H1 (cell line): ENCODE measurements at regions not wholly inside any gene's neighbourhood (a gene's known extent, or its start where the extent isn't known, plus 50 kb on each side); places are given as distances from the start of the nearest gene placed in this dataset.

ENCODE experiments used
- BACH1 ChIP-seq: IDR thresholded peaks from 2 replicates; pipeline ENCODE4 v1.6.1; 2012; ENCODE audit warnings: low read length, improper control_type of control experiment
- CTCF ChIP-seq, 3 experiments: IDR thresholded peaks; 1 replicate in 2 of 3; 2 replicates in 1 of 3; pipeline versions ENCODE4 v1.5.1 to v1.6.1; 2011; ENCODE audit warnings: low read length in 3 of 3, mild to moderate bottlenecking in 3 of 3, inconsistent platforms in 2 of 3, low read depth in 1 of 3, moderate library complexity in 1 of 3; ENCODE audit not compliant: insufficient read depth in 1 of 3; ENCODE audit errors: control extremely low read depth in 1 of 3
- FOSL1 ChIP-seq: IDR thresholded peaks from 2 replicates; pipeline ENCODE4 v1.6.1; 2011; ENCODE audit warnings: mild to moderate bottlenecking, low read depth, low read length, moderate library complexity; ENCODE audit not compliant: insufficient read depth
- NANOG ChIP-seq: IDR thresholded peaks from 2 replicates; pipeline ENCODE4 v1.6.1; 2011; ENCODE audit warnings: low read length, low read depth, mild to moderate bottlenecking, inconsistent platforms; ENCODE audit not compliant: insufficient read depth, poor library complexity, severe bottlenecking
- NRF1 ChIP-seq: IDR thresholded peaks from 2 replicates; pipeline ENCODE4 v1.6.1; 2011; ENCODE audit warnings: mild to moderate bottlenecking, low read depth, low read length, improper control_type of control experiment
- SIN3A ChIP-seq, 2 experiments: IDR thresholded peaks in 1 of 2; conservative IDR thresholded peaks in 1 of 2; 2 replicates each; pipeline ENCODE4 v1.6.1; 2011 to 2012; ENCODE audit warnings: low read length in 2 of 2, improper control_type of control experiment in 1 of 2, low read depth in 1 of 2, mild to moderate bottlenecking in 1 of 2
- TAF1 ChIP-seq: IDR thresholded peaks from 2 replicates; pipeline ENCODE4 v1.6.1; 2011; ENCODE audit warnings: mild to moderate bottlenecking, low read depth, low read length
- TF ChIP-seq, protein P1 (sequence below): IDR thresholded peaks from 2 replicates; pipeline ENCODE4 v1.6.1; 2012; ENCODE audit warnings: inconsistent platforms

DNA sequence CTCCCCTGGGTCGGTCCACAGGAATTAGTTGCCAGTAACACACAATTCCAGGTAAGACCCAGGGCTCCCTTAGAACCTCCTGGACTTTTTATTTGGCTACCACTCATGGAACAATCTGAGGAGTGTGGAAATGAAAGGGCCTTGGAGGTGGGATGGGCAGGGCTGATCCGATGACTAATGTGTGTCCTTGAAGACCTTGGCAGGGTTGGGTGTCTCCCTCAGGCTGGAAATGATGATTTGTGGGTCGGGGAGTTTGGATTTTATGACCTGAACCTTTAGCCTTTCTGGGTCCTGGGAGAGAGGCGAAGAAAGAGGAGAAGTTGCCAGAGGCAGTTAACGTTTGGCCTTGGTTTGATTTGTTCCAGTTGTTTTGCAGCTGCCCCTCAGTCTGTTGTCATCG is 425.0 kb downstream of the MID1IP1 start:
- no peak for TF ChIP-seq CTCF (IDR thresholded peaks at IDR 0.05; ENCODE audit: control extremely low read depth in 1 of 3, insufficient read depth in 1 of 3, low read depth in 1 of 3, low read length in 3 of 3)
- TF ChIP-seq NRF1 = no peak
- no peak for TF ChIP-seq FOSL1
- no peak for TF ChIP-seq SIN3A (conservative IDR thresholded peaks at IDR 0.05 in 1 of 2, IDR thresholded peaks at IDR 0.05 in 1 of 2; ENCODE audit: low read depth in 1 of 2, low read length in 2 of 2)
- no peak for TF ChIP-seq TAF1
- TF ChIP-seq BACH1 = no peak
- no peak for TF ChIP-seq NANOG
- TF ChIP-seq, protein P1, sequence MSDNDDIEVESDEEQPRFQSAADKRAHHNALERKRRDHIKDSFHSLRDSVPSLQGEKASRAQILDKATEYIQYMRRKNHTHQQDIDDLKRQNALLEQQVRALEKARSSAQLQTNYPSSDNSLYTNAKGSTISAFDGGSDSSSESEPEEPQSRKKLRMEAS = no peak
